Lung (tissue), 11 donors: ENCODE measurements at regions not wholly inside any gene's neighbourhood (a gene's known extent, or its start where the extent isn't known, plus 50 kb on each side); places are given as distances from the start of the nearest gene placed in this dataset.

Source experiments
- ATAC-seq: fragments of 200-7000 bp; cut with Tn5 transposase; one replicate; pipeline ENCODE4 v1.9.1; 2020; ENCODE audit warnings: moderate number of reproducible peaks; ENCODE audit not compliant: insufficient read depth, low FRiP score
- DNase-seq, 3 donors: peaks; one replicate each; pipeline ENCODE4 v3.0.0-alpha.2; 2013 to 2017
- H3K27ac ChIP-seq, 2 donors: one replicate each; pipeline ENCODE4 v1.5.1; 2013; ENCODE audit warnings: mild to moderate bottlenecking in 2 of 2, moderate library complexity in 2 of 2, control low read depth in 1 of 2, inconsistent platforms in 1 of 2, low read depth in 1 of 2, low read length in 1 of 2
- H3K27me3 ChIP-seq, 3 donors: one replicate each; pipeline ENCODE4 v1.5.1; 2013; ENCODE audit warnings: low read length in 2 of 3; ENCODE audit not compliant: control insufficient read depth in 3 of 3, insufficient read depth in 3 of 3
- H3K36me3 ChIP-seq, 4 donors: one replicate each; pipeline ENCODE4 v1.5.1; 2013; ENCODE audit warnings: low read length in 4 of 4, mild to moderate bottlenecking in 1 of 4, moderate library complexity in 1 of 4; ENCODE audit not compliant: control insufficient read depth in 4 of 4, insufficient read depth in 4 of 4
- H3K4me1 ChIP-seq, 5 donors: one replicate each; pipeline ENCODE4 v1.5.1; 2013; ENCODE audit warnings: low read length in 5 of 5, mild to moderate bottlenecking in 2 of 5, moderate library complexity in 1 of 5; ENCODE audit not compliant: control insufficient read depth in 5 of 5, insufficient read depth in 5 of 5
- H3K4me3 ChIP-seq: one replicate; pipeline ENCODE4 v1.5.1; 2013; ENCODE audit warnings: mild to moderate bottlenecking, control low read depth, moderate library complexity
- H3K9ac ChIP-seq, 2 donors: one replicate each; pipeline ENCODE4 v1.5.1; 2013; ENCODE audit warnings: low read length in 2 of 2, control low read depth in 1 of 2; ENCODE audit not compliant: insufficient read depth in 1 of 2
- H3K9me3 ChIP-seq, 4 donors: one replicate each; pipeline ENCODE4 v1.5.1; 2013; ENCODE audit warnings: low read length in 3 of 4, mild to moderate bottlenecking in 1 of 4, moderate library complexity in 1 of 4; ENCODE audit not compliant: control insufficient read depth in 4 of 4, insufficient read depth in 3 of 4
- WGBS, 2 donors: extraction: QIAGEN DNeasy Blood & Tissue Kit; methylation state at CpG; one replicate each; pipeline ENCODE4 v1.1.7; 2013; 5-methylcytosine and 5-hydroxymethylcytosine counted together
- TF ChIP-seq, protein P1 (sequence below): IDR thresholded peaks from 2 replicates; pipeline ENCODE4 v1.5.1; 2012; ENCODE audit warnings: mild to moderate bottlenecking; ENCODE audit errors: control extremely low read depth, extremely low read depth
- donor health status: control.
- donor health status: control.
- donor health status: Bipolar disorder and iron deficiency.
- donor health status: healthy.
- donor health status: DM: yes; HTN: yes; CAD: no.

GRCh38 chr5:166942948-166943347 is 1348.5 kb upstream of the WWC1 start:
- no peak overlapping the region for H3K9ac ChIP-seq
- ATAC-seq (no peak), DNase-seq (no peak)
- no peak overlapping the region for H3K27ac ChIP-seq
- peaks cover 0 to 4% (median 1%) of the 10 kb centered on the region in 4 donors for H3K9me3 ChIP-seq
- H3K27me3 ChIP-seq = no peaks in the 10 kb centered on the region
- 91 to 94% methylated on average over 1 of the region's 1 CpG for WGBS, 2 donors
- H3K4me1 ChIP-seq = no peaks in the 10 kb centered on the region
- no peaks in the 10 kb centered on the region for H3K36me3 ChIP-seq
- TF ChIP-seq, protein P1, sequence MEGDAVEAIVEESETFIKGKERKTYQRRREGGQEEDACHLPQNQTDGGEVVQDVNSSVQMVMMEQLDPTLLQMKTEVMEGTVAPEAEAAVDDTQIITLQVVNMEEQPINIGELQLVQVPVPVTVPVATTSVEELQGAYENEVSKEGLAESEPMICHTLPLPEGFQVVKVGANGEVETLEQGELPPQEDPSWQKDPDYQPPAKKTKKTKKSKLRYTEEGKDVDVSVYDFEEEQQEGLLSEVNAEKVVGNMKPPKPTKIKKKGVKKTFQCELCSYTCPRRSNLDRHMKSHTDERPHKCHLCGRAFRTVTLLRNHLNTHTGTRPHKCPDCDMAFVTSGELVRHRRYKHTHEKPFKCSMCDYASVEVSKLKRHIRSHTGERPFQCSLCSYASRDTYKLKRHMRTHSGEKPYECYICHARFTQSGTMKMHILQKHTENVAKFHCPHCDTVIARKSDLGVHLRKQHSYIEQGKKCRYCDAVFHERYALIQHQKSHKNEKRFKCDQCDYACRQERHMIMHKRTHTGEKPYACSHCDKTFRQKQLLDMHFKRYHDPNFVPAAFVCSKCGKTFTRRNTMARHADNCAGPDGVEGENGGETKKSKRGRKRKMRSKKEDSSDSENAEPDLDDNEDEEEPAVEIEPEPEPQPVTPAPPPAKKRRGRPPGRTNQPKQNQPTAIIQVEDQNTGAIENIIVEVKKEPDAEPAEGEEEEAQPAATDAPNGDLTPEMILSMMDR = no peak
- H3K4me3 ChIP-seq = no peak overlapping the region

DNA sequence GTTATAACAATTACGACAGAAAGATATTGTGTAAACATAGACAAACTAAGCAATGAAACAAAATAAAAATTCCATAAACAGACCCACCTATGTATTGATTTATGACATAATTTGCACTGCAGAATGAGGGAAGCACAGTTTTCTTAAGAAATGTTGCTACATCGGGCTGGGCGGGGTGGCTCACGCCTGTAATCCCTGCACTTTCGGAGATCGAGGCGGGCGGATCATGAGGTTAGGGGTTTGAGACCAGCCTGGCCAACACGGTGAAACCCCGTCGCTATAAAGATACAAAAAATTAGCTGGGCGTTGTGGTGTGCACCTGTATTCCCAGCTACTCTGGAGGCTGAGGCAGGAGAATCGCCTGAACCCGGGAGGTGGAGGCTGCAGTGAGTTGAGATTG is 1344.4 kb upstream of the WWC1 start:
- no peak overlapping the region for H3K9ac ChIP-seq
- H3K9me3 ChIP-seq = peaks cover 0 to 4% (median 1%) of the 10 kb centered on the region in 4 donors
- H3K27ac ChIP-seq = no peak overlapping the region
- TF ChIP-seq, protein P1 = no peak
- ATAC-seq = no peak
- DNase-seq = no peak
- no peaks in the 10 kb centered on the region for H3K27me3 ChIP-seq
- H3K36me3 ChIP-seq = no peaks in the 10 kb centered on the region
- no peak overlapping the region for H3K4me3 ChIP-seq
- 92 to 96% methylated on average over 14 of the region's 14 CpGs for WGBS, 2 donors
- no peaks in the 10 kb centered on the region for H3K4me1 ChIP-seq

DNA sequence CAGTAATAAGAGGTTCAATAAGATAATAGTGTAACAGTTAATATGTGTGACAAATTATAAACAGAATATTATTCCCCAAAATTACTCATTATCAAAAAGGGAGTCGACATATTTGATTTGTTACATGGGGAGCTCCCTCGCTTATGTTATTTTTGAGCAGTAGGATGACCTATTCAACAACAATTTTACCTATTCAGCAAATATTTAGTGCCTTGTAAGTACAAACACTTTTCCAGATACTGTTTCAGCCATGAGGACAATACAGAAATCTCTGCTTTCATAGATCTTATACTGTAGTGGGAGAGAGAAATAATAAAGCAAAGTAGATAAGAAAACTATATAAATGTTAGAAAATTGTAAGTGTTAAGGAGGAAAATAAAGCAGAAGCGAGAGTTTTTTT is 1342.8 kb upstream of the WWC1 start:
- no peaks in the 10 kb centered on the region for H3K36me3 ChIP-seq
- TF ChIP-seq, protein P1 = no peak
- no peaks in the 10 kb centered on the region for H3K4me1 ChIP-seq
- WGBS, 2 donors = 86 to 91% methylated on average over 3 of the region's 3 CpGs
- no peak overlapping the region for H3K4me3 ChIP-seq
- H3K9me3 ChIP-seq = peaks cover 0 to 3% (median 0%) of the 10 kb centered on the region in 4 donors
- H3K27ac ChIP-seq = no peak overlapping the region
- ATAC-seq (no peak), DNase-seq (no peak)
- H3K9ac ChIP-seq = no peak overlapping the region
- no peaks in the 10 kb centered on the region for H3K27me3 ChIP-seq

DNA sequence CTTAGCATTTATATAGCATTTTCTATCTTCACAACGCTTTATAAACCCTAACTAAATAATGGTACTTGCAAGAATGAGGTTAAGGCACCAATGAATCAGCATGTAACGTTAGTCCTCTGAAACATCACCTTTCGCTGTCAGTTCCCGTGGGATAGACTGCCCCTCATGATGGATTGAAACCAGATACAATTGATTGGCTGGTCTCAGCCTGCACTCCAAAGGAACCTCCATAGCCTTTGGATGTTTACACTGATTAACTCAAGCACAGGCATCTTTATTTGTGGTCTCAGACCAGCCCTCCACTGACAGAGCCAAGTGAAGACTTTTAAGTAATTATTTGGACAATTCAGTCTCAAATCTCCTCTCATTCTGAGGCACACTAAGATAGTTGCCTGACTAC is 1339.4 kb upstream of the WWC1 start:
- Histone ChIP-seq H3K27ac (no peak overlapping the region), H3K4me3 (no peak overlapping the region), H3K9ac (no peak overlapping the region), H3K9me3 (peaks cover 0 to 2% (median 0%) of the 10 kb centered on the region in 4 donors), H3K27me3 (no peaks in the 10 kb centered on the region), H3K4me1 (no peaks in the 10 kb centered on the region), H3K36me3 (no peaks in the 10 kb centered on the region)
- 65 to 75% methylated on average over 4 of the region's 4 CpGs for WGBS, 2 donors
- TF ChIP-seq, protein P1 = no peak
- DNase-seq (no peak), ATAC-seq (no peak)
